IPS-NIHi7 (cell line): ENCODE measurements at regions not wholly inside any gene's neighbourhood (a gene's known extent, or its start where the extent isn't known, plus 50 kb on each side); places are given as distances from the start of the nearest gene placed in this dataset.
"Not testable (repeated sequence)": the region's sequence is repeated elsewhere in the genome, so short reads cannot be mapped to it uniquely, and the experiment has no call there.

Experiments used
- DNase-seq: peaks from one replicate; pipeline ENCODE4 v3.0.0; 2012; ENCODE audit warnings: mixed read lengths; ENCODE audit errors: extremely low spot score

DNA sequence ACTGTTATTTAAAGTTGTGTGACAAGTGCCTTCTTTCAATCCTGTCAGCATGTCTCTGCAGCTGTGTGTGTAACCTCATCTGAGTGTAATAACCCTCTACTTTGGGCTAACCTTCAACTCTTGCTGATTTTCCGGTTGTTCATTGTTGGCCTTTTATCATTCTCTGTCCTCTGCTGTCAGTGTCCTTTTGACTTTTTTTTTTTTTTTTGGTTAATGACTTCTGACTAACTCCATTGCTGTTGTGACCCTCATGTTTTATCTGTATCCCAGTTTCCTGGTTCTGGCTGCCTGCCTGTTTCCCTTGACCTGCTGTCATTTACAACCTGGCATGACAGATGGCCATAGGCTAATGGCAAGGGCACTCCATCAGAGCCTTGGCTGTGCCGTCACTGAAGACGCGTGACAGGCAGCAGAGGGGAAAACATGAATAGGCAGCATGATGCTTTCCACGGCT is 145.7 kb upstream of the MAN1A1 start:
- no peak for DNase-seq

DNA sequence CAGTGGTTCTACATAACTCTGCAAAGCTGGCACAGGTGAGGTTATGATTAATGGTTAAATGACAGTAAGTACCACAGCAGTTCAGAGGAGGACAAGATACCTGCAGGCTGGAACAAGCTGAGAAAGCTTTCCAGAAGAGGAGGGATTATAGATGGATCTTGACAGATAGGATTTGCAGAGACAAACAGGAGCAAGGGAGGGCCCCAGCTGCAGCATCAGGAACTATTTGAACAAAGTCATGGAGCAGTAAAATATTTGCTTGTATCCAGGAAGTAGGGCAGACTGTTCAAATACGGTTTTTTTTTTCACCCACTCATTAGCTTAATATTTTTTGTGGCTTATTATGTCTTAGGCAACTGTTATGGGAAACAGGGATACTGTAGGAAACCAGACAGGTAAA is 144.4 kb upstream of the MAN1A1 start:
- DNase-seq, result no peak

DNA sequence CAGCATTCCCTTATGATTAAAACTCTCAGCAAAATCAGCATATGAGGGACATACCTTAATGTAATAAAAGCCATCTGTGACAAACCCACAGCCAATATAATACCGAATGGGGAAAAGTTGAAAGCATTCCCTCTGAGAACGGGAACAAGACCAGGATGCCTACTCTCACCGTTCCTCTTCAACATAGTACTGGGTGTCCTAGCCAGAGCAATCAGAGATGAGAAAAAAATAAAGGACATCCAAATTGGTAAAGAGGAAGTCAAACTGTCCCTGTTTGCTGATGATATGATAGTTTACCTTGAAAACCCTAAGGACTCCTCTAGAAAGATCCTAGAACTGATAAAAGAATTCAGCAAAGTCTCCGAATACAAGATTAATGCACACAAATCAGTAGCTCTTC is 141.6 kb upstream of the MAN1A1 start:
- DNase-seq, result not testable (repeated sequence)

DNA sequence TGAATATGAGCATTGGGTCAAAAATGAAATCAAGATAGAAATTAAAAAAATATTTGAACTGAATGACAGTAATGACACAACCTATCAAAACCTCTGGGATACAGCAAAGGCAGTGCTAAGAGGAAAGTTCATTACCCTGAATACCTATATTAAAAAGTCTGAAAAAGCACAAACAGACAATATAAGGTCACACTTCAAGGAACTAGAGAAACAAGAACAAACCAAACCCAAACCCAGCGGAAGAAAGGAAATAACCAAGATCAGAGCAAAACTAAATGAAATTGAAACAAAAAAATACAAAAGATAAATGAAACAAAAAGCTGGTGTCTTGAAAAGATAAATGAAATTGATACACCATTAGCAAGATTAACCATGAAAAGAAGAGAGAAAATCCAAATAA is 140.5 kb upstream of the MAN1A1 start:
- DNase-seq, result not testable (repeated sequence)

DNA sequence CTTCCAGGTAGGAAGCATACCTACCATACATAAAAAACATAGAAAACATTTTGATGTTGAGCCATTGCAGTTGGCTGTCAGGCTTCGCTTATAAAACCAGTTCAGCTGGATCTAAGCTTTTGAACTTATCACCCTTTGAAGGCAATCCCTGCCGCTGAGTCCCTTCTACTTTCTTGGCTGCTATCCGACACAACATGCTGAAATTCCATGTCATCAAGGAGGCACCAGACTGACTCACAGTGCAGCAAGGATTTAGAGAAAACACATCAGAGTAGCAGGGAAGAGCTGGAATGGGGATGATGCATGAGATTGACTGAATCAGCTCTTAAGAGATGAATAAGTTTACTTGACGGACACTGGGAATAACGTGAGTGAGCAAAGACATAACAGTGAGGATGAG is 135.0 kb upstream of the MAN1A1 start:
- peak; percentile 22 for DNase-seq

DNA sequence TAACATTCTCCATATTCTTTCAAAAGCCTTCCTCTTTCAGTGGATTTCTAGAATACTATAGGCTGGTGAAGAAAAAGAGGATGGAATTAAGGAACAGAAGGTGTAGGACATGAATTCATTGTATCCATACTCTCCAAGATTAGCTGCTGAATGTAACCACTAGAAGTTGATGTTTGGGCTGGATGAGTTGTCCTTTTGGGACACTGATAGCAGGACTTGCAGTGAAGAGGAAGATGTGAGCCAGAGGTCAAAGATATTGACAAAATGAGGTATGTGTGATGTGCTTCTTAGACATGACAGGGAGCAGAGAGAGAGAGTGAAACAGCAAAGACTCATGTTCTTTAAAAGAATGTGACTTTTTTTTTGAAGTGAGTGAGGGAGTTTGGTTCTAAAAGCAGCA is 134.3 kb upstream of the MAN1A1 start:
- no peak for DNase-seq

DNA sequence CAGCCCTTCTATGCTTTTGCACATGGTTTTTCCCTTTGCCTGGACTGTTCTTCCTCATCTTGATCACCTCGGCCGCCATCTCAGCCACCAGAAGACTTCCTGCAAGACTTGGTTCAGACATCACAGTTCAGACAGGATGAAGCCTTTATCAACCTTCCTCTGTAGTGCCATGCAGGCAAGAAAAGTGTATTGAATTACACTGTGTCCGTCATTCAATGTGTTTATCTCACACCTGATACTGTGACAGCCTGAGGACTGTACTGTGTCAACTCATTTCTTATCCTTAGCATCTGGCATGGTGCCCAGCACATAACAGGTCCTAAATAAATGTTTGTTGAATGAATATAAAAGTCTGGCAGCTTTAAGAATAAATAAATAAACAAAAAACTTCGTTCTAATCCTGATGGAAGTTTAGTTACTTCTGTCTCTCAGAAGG is 133.3 kb upstream of the MAN1A1 start:
- no peak for DNase-seq

DNA sequence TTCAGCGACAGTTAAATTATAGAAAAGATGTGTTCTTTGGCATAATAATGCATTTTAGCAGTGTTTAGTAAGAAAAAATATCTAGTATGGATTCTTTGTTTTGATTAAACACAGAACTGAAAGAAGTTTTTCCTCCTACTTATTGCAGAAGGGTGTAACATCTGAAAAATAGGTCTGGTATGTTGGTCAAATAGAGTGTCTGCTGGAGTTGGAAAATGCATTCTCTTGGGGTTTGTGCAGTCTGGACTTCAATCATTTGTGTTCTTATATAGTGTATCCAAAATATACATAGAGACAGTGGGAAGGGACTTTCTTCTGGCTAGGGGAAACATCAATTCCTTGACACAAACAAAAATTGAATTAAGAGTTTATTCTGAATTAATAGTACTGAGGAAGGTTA is 132.4 kb upstream of the MAN1A1 start:
- no peak for DNase-seq

DNA sequence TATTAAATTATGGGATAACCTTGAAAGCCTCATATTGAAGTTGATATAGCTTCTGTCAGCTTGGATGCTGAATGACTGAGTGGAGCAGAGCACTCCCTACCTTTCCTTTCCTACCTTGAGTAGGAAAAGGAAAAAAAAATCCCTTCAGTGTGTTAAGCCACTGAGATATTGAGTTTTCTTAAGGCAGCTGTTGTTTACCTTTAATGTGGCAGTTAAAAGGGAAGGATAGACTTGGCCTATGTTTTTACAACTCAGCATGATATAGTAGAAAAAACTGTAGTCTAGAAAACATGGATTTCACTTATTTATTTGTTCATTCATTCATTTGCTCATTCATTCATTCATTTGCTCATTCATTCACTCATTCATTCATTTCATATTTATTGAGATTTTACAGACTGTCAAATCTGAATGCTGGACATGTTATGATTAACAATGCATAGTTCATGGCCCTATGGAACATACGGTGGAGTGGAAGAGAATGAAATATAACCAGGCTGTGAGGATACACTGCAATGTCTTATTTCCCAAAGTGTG is 131.5 kb upstream of the MAN1A1 start:
- no peak for DNase-seq

DNA sequence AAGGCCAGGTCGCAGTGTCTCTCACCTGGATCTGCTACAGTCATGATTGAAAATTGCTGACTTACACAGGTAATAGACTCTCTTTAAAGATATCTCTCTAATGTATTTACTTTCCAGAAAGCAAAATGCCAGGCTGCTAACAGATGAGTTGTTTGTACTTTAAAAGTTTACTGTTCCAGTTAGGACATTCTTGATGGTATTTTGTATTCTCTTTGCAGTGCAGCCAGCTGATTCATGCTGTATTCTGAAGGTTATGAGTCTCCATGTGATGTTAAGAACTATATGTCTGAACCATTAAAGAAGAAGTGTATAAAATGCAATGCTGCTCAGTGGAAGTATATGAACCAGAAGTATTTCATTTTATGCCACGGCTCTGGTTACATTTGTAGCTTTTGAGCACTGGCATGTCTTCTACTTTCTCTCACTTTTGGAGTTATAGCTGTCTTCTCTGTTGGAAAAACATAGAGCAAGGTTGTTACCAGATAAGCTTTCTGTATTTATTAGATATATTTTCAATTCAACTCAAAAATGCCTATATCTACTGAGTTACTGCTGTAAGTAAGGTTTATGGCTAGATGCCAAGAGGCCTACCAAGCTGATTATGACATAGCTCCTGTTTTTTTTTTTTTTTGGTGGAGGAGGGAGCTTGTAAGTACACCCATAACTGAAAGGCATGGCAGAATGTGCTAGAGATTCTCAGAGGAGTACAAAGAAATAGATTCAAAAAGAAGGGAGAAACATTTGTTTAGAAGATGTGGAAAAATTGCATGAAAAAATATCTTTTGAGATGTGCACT is 130.5 kb upstream of the MAN1A1 start:
- DNase-seq, result no peak

DNA sequence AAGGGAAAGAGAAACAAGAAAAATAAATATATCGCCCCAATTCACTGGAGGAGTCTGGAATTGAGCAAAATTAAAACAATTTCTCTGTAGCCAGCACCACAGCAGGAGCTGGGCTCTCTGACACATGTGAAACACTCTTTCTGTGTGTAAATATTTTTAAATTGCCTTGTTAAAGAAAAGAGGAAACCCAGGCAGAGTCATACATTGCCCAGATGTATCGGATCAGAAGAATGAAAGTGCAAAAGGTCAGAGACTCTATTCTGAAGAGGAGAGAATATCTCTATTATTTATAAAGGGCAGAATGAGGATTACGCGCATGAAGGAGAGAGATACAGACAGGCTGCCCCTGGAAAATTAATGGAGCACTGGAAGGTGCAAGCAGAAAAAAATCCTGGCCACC is 127.0 kb upstream of the MAN1A1 start:
- no peak for DNase-seq

DNA sequence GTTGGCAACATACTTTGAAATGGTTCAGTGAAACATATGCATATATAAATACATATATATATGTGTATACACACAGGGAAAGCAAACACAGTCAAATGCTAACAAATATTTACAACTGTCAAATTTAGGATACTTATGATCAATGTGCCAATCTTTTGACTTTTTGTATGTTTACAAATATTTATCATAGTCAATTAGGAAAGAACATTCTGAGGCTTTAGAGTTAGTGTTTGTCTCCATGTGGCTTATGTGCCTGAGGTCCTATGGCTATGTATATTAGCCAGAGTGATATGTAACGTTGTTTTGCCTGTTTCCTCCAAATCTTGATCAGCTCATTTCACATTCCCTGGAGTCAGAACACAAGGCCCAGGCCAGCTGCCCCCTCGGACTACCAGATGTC is 126.5 kb upstream of the MAN1A1 start:
- no peak for DNase-seq

DNA sequence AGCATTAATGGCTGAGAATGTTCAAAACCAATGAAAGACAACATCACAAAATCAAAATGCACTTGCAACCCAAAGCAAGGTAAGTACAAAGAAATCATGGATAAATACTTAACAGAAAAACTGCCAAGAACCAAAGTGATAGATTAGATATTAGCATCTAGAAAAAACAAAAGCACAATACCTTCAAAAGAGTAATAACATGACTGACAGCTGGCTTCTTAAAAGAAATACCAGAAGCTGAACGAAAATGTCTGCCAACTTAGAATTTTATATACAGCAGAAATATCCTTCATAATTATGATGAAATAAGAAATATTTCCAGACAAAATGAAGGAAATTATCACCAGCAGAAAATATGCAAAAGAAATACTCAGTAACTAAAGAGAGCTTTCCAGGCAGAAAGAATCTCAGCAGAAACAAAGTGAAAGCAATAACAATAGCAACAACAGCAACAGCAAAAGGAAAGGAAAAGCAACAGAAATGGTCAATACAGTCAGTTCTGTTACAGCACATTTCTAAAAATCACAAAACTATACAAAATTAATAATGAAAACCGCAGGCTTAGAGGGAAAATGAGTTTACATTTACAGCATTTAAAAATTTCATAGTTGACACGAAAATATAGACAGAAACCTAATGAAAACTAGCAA is 121.5 kb upstream of the MAN1A1 start:
- DNase-seq, result no peak

DNA sequence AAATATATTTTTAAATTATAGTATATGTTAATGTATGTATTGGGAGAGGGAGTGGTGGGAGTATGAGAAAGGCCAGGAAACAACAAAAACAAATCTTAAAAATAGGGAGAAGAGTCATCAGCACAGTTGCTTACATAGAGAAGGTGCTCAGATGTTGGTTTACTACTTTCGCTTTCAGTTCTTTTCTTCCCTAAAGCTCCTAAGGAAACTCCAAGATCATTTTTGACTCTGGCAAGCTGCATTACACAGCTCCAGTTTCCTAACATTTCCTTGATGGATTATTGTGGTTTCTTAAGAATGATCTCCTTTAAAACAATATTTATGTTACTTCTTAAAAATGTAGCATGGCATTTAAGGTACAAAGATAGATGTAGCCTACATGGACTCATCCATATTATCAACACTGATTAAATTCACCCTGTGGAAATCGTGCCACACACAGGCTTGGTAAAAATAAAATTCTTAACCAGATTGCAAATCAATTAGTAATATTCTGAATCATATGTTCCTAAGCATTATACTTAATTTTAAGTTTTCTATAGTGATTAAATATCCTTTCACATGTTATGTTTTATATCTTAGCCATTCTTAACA is 118.0 kb upstream of the MAN1A1 start:
- DNase-seq, result no peak

DNA sequence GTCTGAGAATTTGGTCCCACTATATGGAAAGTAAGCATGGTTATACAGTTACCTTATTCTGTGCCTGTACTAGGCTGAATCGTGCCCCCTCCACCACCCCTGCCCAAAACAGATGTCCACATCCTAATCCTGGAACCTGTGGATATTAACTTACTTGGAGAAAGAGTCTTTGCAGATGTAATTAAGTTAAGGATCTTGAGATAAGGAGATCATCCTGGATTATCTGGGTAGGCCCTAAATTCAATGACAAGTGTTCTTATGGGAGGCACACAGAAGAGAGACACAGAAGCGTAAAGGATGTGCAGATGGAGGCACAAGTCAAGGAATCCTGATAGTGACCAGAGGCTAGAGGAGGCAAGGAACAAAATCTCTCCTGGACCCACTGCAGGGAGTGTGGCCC is 116.7 kb upstream of the MAN1A1 start:
- DNase-seq, result no peak

DNA sequence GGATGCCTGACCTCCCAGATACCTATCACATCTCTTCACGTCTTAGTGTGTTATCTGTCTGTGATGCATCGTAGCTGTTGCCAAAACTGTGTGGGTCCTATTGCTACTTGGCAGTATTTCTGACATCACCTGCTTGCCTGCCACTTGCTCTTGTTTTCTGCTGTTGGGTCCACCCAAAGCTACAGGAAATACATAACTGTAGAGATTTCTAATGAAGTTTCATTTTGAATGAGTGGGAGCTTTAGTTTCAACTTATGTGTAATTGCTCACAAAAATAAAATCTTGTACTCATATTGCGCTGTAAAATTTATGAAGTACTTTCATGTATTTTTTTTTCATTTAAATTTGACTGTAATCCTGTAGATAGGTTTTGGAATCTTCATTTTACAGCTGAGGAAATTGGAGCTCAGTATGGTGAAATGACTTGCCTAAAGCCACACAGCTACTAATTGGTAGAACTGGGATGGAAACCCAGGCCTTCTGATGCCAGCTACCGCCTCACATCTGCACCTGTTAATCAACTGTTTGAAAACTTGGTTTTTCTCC is 113.6 kb upstream of the MAN1A1 start:
- DNase-seq, result no peak

DNA sequence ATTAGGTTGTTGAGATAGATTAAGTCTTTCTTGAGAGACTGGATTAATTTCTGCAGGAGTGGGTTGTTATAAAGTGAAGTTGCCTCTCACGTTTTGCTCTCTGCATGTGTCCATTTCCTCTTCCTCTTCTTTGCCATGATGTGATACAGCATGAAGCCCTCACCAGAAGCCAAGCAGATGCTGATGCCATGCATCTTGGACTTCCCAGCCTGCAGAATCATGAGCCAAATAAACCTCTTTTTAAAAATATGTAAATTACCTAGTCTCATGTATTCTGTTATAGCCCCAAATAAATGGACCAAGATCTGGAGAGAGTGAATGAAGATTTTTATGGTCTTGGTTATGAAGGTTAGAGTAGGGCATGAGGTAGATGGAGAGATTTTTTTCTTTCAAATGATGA is 111.6 kb upstream of the MAN1A1 start:
- no peak for DNase-seq

DNA sequence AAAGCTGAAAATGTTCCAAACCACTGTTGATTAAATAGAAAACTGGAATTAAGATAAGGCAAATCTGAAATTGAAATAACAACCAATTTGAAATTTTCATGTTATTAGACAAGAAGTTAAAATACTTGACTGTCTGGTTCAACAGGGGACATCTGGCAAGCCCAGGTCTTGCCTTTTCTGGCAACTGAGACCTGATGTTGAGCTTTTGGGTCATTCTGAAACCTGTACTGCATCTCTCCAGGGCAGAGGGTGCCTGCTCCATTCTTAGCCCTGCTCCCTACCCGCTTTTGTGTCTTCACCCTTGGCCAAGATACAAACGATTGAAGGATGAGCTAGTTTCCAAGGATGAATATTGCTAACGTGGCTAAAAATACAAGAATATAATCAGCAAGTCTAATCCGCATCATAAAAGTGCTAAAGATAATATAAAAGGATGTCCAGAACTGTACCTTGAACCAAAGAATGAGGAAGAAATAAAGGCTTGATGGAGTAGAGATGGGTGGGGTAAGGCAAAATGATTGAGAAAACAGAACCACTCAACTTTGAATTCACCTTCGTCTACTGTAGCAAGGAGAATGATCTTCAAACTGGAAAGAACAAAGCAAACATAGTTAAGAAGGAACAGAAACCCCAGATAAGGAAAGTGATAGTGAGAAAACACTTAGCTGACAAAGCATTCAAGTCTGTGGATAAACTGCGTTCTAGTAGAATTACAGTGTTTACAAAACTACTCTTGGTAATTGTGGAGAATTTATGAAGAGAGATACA is 109.8 kb upstream of the MAN1A1 start:
- DNase-seq, result no peak

DNA sequence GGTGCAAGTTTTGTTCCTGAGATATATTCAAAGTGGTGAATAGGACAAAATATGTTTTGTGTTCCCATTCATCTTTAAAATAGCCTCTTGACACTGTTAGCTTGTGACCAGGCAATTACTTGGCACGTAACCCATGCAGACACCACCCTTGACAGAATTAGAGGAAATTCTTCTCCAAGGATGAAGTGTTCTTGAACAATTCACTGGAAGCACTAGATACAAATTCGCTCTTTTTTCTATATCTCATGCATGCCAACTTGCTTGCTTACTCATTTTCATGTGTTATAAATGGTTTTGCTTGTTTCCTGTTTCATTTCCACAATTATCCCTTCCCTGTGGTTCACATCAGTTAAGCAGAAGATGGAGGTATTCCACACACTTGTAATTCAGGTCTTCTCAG is 105.2 kb upstream of the MAN1A1 start:
- no peak for DNase-seq

DNA sequence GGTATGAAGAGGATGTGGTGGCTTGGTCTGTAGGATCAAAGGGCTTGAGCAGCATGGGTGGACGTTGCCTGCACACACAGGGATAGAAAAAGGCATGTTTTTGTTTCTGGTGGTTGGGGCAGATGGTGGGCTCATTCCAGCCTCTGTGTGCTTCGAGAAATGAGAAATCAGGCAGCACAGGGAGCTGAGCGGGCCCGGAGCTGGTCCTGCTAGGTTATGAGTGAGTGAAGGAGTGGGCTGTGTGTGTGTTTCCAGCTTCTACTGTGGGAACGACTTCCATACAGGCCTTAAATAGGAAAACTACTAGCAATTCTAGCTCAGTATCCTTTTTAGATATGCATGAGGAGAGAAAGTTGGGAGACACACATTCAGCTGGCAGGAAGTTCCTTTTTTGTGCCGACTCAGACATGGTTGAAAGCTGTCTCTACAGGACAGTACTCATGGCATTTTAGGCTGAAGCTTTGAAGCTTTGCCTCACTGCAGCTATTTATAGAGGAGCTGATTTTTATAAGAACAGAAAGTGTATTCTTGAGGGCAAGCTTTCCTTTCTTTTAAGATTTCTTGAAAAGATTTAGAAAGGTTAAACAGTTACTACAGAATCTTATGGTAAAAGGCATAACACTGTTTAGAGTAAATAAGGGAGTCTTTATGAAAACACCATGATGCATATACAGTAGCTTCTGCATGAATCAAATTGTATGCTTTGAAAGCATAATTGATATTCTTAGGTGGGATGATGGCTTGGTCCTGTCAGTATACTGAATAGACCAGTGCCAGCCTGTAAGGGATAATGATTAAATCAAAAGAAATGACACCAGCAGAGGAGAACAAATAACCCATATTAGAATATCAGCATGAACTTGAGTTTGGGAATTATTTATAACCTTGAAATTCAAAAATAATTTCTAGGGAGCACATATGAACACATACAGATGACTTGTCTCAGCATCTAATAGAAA is 104.0 kb upstream of the MAN1A1 start:
- DNase-seq, result no peak
